Gastroesophageal sphincter (tissue), 3 donors: ENCODE measurements at regions not wholly inside any gene's neighbourhood (a gene's known extent, or its start where the extent isn't known, plus 50 kb on each side); places are given as distances from the start of the nearest gene placed in this dataset.

Source experiments
- CTCF ChIP-seq, 4 experiments: fragments of 200-600 bp in 2 of 4; fragments of 450-650 bp in 2 of 4; sonication (generic) in 1 of 4; IDR thresholded peaks; one replicate each; pipeline ENCODE4 v1.5.1; 2017 to 2019; ENCODE audit warnings: antibody characterized with exemption in 4 of 4, mild to moderate bottlenecking in 2 of 4, moderate library complexity in 2 of 4
- POLR2A ChIP-seq, 2 donors: fragments of 450-650 bp; IDR thresholded peaks; one replicate each; pipeline ENCODE4 v1.6.1; 2017; ENCODE audit warnings: antibody characterized with exemption in 2 of 2, mild to moderate bottlenecking in 2 of 2, moderate library complexity in 1 of 2

- TF ChIP-seq CTCF (IDR thresholded peaks at IDR 0.05) (no peak), POLR2A (IDR thresholded peaks at IDR 0.05) (no peak)
These were observed 246.9 kb upstream of the PARD3B start for GRCh38 chr2:204298404-204298803.
